Left colon (tissue), 2 donors: ENCODE measurements at regions not wholly inside any gene's neighbourhood (a gene's known extent, or its start where the extent isn't known, plus 50 kb on each side); places are given as distances from the start of the nearest gene placed in this dataset.

Experiments used
- ATAC-seq: fragments of 200-7000 bp; cut with Tn5 transposase; one replicate; pipeline ENCODE4 v1.9.1; 2020; ENCODE audit warnings: mild to moderate bottlenecking, moderate library complexity
- DNase-seq, 2 donors: peaks; one replicate each; pipeline ENCODE4 v3.0.0-alpha.2; 2020
- intact Hi-C, 2 donors: fragments of 100-400 bp; cut with DNase I in 1 of 2; cut with micrococcal nuclease in 1 of 2; formaldehyde crosslinking; loops; one replicate each; pipeline versions ENCODE4 v1.11.2 to v1.14.0; 2022; cut with DNase I, micrococcal nuclease
- donor health status: DM: no; HTN: no; CAD: no.
- donor health status: DM: yes; HTN: yes; CAD: no.

DNA sequence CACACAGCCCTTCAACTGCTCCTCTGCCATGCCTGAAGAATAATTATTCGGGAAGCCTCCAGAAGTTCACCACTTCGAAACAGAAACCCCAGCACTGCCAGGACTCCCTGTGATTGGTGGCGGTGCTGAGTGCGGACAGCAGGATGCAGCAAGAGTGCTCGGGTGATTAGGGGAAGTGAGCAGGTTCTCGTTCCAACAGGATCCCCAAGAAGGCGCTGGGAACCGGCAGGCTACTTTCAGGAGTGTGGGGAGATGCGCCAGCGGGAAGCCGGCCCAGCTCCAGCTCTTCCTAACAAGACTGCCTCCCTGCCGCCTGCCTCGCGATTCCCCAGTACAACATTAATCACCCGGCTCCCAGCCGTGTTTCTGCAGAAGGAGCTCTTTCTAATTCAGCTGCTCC is 630.2 kb downstream of the BRD1 start:
- intact Hi-C loops, result no loop called here
- ATAC-seq (no peak), DNase-seq (peak in 1 of 2 donors; percentile 23)

DNA sequence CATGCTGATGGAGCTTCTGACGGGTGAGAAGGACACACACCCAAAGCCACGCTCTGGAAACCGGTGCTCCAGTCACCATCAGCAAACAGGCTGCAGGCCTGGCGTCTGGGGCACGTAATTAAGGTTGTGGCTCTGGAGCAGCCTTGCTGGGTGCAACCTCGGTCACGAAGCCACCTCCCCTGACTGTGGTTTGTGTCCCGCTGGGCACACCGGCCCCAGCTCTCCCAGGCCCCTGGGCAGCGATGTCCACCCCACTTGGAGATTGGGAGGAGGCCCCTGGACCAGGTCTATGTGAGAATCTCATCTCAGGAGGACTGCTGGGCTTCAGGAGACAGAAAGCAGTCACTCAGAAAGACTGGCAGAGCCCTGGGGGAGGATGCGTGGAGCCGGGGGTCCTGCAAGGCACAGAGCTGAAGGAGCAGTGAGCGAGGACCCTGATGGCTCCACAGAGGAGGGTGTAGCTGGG is 631.6 kb downstream of the BRD1 start:
- DNase-seq, result no peak
- no peak for ATAC-seq
- intact Hi-C loops, result no loop called here

DNA sequence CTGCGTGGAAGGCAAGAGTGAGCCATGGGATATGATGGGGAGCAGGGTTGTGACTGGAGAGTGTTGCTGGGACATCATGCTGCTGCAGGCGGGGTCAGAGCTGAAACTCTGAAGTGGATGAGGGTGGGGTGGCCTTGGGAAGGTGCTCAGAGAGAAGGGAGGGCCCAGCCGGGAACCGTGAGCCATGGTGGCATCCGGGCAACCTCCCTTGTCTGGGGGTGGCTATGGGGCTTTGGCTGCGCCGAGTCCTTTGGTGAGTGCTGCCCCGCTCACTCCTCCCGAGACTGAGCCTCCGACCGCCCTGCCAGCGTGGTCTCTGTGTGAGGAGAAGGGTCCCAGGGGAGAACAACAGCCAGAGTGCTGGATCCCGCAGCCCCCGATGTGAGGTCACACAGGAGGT is 632.0 kb downstream of the BRD1 start:
- DNase-seq, result no peak
- intact Hi-C loops, result no loop called here
- no peak for ATAC-seq

DNA sequence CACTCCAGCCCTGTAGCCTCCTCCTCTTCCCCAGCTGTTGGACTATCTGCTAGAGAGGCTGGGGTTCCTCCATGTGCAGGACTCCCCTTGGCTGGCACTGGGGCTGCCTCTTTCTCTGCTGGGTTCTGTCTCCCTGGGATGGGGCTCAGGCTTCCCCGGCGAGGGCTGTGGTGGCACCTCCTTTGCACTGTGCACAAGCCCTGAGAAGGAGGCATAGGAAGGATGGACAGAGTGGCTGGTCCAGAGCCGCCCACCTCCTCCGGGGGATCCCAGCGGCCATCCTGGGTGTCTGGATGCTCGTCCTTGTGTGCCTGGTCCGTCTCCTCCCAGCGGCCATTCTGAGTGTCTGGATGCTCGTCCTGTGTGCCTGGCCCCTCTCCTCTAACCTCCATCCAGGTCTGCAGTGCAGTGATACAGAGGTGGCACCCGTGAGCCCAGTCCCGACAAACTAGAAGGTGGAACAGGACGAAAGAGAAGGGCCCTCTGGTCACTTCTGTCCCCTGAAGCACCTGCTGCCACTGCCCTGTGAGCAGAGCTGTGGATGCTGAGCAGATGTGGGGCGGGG is 633.7 kb downstream of the BRD1 start:
- DNase-seq, result no peak

DNA sequence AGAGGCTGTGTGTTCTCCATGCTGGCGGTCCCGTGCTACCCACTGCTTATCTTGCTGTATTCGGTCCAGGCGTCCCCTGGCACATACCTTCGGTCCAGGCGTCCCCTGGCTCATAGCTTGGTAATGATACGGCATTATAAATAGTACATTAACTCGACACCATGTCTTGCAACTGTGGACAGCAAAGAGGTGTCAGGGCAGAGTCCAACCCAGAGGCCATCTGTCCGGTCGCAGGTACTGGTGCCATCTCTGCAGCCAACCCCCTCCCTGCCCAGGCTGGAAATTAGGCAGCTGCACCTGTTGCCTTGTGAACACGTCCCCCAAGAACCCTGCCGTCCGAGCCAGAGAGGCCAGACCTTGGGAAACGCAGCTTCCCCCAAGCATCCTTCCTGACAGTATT is 634.3 kb downstream of the BRD1 start:
- intact Hi-C loops, result no loop called here
- ATAC-seq (no peak), DNase-seq (no peak)

More for the DNA sequence above, 633.7 kb downstream of the BRD1 start:
- intact Hi-C loops, result no loop called here
- ATAC-seq, result no peak

DNA sequence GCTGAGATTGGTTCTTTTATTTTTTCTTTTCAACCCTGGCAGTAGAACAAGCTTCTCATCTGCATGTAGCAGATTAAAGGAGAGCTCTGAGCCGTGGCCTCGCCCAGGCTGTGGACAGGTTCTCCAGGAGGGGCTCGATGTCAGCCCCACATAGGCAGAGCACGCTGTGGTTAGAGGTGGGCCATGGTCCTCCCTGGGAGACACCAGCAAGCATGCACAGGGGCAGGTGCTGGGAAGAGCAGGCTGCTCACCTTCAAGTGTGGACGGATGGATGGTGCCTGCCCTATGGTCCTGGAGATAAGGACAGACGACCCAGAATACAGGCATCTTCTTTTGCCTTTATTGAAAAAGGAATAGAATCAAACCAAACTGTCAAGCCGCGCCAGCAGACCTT is 634.8 kb downstream of the BRD1 start:
- intact Hi-C loops, result no loop called here
- DNase-seq (no peak), ATAC-seq (no peak)

DNA sequence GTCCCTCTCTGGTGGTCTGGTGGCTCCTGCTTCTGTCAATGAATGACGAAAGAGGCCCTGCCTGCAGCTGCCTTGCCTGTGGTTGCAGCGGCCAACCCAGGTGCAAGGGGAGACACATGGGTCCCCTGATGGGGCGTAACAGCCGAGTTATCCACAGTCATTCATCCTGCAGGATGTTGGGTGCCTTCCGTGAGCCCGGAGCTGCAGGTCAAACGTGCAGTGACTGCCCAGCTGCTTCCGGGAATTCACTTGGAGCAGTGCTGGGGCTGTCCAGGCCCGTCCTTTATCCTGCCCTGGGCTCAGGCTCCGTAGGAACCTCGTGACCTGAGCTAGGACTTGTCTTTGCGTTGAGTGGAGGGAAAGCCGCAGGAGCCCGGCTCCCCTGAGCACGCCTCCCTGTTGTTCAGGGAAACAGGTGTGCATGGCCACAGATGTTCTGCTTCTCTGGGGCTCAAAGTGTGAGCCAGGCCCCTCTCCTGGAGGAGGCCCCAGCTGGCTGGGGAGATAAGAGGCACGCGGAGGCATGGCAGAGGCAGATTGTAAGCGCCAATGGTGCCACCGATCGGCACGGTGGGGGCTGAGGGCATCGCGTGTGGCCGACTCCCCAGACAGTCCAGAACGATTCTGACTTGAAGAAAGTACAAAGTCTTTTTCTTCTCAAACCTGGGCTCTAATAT is 635.4 kb downstream of the BRD1 start:
- ATAC-seq, result no peak
- no peak for DNase-seq
- intact Hi-C loops, result no loop called here

DNA sequence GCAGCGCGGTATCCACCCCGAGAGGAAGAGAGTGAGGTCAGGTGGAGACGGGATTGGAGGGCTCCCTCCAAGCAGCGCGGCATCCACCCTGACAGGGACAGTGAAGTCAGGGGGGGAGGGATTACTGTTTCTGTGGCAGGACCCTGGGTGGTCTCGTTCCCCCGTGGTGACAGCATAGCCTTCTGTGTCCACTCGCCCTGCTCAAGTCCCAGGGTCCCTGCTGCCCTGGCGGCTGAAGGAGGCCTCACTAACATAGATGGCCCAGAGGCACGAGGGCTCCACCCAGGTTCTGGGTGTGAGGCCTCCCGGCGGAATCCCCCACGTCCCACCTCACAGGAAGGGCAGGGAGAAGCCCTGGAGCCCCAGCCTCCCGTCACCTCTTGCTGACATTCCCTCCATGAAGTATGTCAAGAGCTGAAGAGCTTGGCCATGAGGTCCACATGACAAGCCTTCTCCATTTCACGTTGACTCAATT is 636.1 kb downstream of the BRD1 start:
- intact Hi-C loops, result no loop called here
- ATAC-seq, result no peak
- no peak for DNase-seq

DNA sequence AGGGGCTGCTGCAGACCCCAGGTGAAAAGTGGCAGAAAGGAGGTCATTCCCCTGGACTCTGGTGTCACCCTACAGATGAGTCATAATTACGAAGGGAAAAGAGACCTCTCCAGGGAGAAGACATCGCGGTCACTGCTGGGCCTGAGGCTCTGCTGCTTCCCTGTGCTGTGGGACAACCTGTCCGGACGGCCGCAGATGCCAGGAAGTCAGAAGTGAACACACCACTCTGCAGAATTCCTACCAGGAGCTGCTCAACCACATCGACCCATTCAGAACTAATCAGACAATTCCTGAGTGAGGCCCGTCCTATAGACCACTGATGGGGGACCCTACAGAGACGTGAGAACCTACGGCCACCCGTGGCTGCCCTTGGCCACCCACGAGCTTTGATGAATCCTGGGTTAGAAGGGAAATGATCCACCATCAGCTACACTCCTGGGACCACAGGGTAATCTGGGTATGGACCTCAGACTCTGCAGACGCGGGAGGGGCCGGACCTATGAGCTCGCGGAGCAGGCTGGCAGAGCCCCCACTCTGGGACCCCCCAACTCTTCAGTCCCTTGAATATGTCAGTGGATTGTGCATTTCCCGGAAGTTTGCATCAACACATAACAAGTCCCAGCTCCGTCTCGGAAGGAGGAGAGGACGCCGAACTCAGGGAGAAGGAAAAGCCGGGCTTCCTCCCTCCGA is 636.7 kb downstream of the BRD1 start:
- intact Hi-C loops, result no loop called here
- no peak for ATAC-seq

DNA sequence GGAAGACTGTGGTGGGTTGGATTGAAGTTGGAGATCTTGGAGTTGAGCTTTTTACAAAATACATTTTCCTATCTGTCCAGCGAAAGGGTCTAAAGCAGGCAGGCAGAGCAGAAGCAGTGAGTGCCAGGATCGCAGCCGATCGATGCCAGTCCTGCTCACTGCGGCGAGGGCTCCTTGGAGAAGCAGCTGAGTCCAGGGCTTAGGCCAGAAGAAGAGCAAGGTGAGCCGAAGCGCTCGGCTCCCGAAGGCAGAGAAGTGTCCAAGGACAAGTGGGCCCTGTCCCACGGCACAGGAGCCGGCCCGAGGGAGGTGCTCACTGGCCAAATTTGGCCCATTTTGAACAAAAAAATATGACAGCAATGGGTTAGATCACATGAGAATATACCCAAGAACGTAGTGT is 637.8 kb downstream of the BRD1 start:
- intact Hi-C loops, result no loop called here
- DNase-seq (no peak), ATAC-seq (no peak)

More for the DNA sequence above, 636.7 kb downstream of the BRD1 start:
- DNase-seq, result no peak

DNA sequence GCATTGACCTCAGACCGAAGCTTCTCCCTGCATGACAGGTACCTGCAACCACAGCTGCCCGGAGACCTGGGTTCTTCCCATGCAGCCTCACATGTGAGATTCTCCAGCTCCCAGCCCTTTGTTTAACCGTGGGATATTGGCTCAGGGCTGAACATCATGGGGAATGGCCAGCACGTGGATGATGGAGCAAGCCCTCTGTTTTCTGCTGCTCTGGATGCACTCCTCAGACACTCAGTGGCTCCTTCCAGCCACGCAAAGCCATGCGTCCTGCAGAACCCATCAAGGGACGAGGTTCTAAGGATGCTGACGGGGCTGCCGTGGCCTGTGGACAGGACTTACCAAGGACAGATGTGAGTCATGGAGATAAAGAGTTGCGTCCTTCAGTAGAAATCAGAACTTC is 639.1 kb downstream of the BRD1 start:
- ATAC-seq (no peak), DNase-seq (no peak)
- intact Hi-C loops, result no loop called here

DNA sequence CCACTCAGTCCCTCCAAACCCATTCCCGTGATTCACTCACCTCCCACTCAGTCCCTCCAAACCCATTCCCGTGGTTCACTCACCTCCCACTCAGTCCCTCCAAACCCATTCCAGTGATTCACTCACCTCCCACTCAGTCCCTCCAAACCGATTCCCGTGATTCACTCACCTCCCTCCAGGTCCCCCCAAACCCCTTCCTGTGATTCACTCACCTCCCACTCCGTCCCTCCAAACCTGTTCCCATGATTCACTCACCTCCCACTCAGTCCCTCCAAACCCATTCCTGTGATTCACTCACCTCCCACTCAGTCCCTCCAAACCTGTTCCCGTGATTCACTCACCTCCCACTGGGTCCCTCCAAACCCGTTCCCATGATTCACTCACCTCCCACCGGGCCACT is 639.6 kb downstream of the BRD1 start:
- ATAC-seq, result no peak
- no peak for DNase-seq
- intact Hi-C loops, result no loop called here

DNA sequence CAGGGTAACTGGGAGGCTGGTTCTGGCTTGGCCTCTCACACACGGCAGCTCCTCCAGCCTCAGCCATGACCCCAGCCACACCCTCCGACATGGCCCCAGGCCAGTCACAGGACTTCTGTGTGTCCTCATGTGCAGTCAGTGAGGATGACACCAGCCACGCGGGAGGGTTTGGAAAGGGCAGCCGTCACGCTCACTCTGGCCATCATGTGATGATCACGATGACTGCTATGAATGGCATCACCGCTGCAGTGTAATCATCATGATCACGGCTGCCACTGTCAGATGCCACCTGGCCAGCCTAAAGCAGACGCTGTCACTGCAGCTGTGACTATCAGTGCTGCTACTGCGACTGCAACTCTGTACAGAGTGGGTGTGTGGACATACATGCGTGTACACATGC is 640.9 kb downstream of the BRD1 start:
- no peak for DNase-seq
- ATAC-seq, result no peak
- intact Hi-C loops, result no loop called here

DNA sequence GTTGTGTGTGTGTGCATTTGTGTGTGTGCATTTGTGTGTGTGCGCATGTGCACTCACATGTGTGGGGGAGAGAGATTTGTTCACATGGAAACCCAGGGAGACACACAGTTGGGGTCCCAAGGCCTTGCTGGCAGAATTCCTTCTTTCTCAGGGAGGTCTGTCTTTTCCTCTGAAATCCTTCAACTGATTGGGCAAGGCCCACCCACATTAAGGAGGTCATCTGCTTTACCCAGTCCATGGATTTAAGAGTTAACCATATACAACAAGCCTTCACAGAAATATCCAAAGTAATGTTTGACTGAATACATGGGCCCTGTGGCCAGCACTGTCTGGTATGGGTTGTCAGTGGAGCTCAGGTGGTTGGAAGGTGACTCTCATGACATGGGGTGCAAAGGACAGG is 641.4 kb downstream of the BRD1 start:
- DNase-seq (no peak), ATAC-seq (no peak)
- intact Hi-C loops, result no loop called here

DNA sequence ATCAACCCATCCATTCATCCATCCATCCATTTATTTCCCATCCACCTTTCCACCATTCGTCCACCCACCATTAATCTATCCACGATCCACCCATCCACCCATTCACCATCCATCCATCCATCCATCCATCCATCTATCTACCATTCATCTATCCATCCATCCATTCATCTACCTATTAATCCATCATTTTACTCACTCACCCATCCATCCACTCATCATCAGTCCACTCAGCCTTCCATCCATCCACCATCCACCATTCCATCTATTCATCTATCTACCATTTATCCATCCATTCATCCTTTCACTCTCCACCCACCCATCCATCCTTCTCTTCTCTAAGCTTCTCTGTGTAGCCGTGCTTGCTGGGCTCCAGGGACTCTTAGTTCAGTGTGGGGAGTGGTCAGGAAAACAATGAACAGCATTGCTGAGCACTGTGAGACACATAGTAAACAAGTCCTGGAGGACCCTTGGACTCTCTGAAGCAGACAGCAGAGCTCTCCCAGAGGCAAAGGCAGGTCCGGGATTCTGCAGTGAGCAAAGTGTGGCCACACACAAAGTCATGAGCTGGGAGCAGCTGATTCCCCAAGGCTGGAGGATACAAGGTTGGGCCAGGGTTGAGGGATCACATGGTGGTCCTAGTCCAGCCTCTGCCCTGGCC is 642.2 kb downstream of the BRD1 start:
- no peak for ATAC-seq
- intact Hi-C loops, result no loop called here
- DNase-seq, result no peak

DNA sequence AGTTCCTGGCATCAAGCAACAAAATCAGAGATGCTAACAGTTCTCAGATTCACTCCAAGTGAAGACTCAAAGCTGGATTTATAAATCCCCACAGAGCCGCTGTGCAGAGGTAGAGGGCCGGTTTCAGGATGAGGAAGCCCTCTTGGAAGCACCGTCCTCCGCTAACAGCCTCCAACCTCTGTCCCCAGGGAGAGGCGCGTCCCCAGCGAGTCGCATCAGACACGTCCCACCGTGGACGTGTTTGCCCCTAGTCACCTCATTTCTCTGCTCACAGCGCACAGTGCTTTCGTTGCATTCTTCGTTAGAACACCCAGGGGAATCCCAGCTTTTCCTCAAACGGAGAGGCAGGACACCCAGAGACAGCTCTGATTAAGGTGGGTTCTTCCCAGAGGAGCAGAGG is 642.9 kb downstream of the BRD1 start:
- ATAC-seq (no peak), DNase-seq (no peak)
- intact Hi-C loops, result no loop called here

DNA sequence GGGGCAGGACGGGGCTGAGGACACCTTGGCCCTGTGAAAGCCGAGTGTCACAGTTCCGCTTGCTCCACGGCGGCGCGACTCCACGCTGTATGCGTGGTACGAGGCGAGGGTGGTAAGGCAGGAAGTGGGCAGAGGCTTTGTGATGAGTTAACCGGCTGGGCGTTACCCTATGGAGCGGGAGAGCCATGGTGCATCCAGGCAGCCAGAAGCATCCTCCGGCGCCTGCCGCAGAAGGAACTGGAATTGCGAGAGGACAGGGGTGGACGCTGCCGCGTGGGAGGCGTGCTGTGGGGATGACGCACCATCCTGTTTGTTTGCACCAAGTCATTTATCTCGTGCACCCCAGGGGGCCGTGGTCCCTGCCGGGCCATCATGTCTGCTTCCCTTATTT is 643.9 kb downstream of the BRD1 start:
- ATAC-seq, result no peak
- no peak for DNase-seq
- intact Hi-C loops, result no loop called here

DNA sequence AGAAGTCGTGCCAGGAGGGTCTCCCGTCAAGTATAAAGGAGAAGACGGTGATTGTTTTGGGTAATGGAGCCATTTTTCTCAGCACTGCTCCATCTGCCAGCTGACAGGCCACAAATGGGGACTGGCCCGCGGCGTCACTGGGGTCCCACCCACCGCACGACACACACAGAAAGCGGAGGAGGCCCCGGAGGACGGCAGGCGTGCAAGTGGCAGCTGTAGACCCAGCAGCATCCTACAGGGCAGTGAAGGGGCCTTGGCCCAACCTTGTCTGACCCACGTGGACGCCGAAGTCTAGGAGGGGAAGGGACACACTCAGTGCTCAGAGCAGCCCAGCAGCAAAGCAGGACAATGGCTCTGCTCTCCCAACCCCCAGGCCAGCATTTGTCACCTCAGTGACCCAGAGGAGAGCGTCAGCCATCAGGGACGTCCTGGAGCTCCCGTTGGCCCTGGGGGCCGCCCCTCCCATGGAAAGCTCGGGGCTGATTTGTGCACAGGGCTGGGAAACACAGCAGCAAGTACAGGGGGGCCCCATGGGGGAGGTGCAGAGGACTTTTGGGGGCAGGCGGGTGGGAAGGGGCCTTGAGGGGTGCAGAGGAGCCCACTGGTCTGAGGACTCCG is 644.4 kb downstream of the BRD1 start:
- no peak for ATAC-seq
- intact Hi-C loops, result no loop called here
- DNase-seq, result no peak

DNA sequence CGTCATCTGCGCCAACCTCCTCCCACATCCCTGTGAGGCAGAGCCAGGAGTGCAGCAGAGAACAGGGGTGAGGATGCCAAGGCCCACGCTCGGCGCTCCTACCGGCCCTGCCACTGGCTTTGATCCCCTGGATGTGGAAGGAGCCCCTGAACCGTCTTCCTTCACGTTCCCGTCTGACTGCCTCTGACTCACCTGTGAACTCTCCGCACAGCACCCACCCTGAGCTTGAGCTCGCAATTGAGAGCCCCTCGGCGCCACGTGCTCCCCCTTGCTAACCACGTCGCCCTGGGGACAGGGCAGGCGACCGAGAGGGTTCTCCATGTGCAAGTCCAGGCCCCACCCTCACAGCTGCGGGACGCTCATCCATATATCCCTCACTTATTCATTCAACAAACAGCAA is 645.3 kb downstream of the BRD1 start:
- DNase-seq (no peak), ATAC-seq (no peak)
- intact Hi-C loops, result no loop called here

DNA sequence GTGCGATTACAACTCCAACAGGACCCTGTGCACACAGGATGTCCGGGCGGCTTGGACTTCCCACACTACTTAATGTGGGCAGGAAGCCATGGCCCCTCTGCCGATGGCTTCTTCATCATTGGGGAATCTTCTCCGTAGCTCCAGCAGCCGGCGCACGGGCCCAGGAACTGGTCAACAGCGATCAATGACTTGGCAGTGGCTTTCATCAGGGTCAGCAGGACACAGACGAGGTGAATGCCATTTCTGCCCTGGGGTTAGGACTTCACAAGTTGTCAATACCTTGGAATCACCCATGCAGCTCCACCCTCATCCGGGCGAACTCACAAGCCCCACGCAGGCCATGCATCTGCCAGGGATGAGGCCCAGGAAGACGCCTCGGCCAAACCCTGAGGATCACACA is 645.7 kb downstream of the BRD1 start:
- intact Hi-C loops, result no loop called here
- no peak for ATAC-seq

More for the DNA sequence above, 645.7 kb downstream of the BRD1 start:
- no peak for DNase-seq
